ENCODE measurements at regions not wholly inside any gene's neighbourhood (a gene's known extent, or its start where the extent isn't known, plus 50 kb on each side); places are given as distances from the start of the nearest gene placed in this dataset.

DNA sequence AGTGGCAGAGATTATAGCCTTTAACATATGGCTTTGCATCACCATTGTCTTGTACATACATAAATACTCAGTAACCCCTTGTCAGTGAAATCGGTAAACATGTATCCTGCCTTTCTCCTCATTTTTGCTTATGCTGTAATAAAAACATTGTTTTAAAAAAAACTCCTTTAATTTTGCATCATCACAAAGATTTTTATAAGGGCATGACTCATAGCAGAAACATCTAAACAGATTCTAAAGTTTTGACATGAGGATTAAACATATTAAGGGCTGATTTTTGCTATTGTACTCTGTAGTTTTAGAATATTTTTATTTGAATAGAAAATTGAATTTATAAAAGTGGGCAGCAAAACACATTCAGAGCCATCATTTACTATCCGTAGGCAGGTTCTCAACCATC, 275.9 kb downstream of the ZIC4 start:
- 77 to 100% methylated on average over 1 to 2 of the region's 2 CpGs for WGBS, 2 experiments
- no peaks in the 10 kb centered on the region for H3K36me3 ChIP-seq (ENCODE audit: control insufficient read depth, insufficient read depth, low read length)
- H3K27ac ChIP-seq (ENCODE audit: insufficient read depth, low read depth, low read length, poor library complexity, severe bottlenecking), result no peak overlapping the region

DNA sequence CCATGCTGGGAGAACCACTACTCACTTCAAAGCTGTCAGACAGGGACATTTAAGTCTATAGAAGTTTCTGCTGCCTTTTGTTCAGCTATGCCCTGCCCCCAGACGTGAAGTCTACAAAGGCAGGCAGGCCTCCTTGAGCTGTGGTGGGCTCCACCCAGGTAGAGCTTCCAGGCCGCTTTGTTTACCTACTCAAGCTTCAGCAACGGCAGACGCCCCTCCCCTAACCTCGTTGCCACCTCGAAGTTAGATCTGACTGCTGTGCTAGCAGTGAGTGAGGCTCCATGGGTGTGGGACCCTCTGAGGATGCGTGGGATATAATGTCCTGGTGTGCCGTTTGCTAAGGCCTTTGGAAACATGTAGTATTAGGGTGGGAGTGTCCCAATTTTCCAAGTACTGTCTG, 276.7 kb downstream of the ZIC4 start:
- Histone ChIP-seq H3K27ac (ENCODE audit: insufficient read depth, low read depth, low read length, poor library complexity, severe bottlenecking) (no peak overlapping the region), H3K9me3 (ENCODE audit: control insufficient read depth, low read length) (no peaks in the 10 kb centered on the region), H3K27me3 (ENCODE audit: control insufficient read depth, insufficient read depth, low read length, poor library complexity, severe bottlenecking) (no peaks in the 10 kb centered on the region), H3K4me3 (ENCODE audit: insufficient read depth, low read depth, low read length) (no peak overlapping the region), H3K36me3 (ENCODE audit: control insufficient read depth, insufficient read depth, low read length) (no peaks in the 10 kb centered on the region), H3K4me1 (ENCODE audit: control insufficient read depth, insufficient read depth, low read length) (no peaks in the 10 kb centered on the region)
- WGBS, 2 experiments, result 91 to 95% methylated on average over 8 of the region's 8 CpGs

More for the DNA sequence above, 275.9 kb downstream of the ZIC4 start:
- H3K4me1 ChIP-seq (ENCODE audit: control insufficient read depth, insufficient read depth, low read length), result no peaks in the 10 kb centered on the region
- no peaks in the 10 kb centered on the region for H3K9me3 ChIP-seq (ENCODE audit: control insufficient read depth, low read length)
- H3K4me3 ChIP-seq (ENCODE audit: insufficient read depth, low read depth, low read length), result no peak overlapping the region
- H3K27me3 ChIP-seq (ENCODE audit: control insufficient read depth, insufficient read depth, low read length, poor library complexity, severe bottlenecking), result no peaks in the 10 kb centered on the region

GRCh38 chr3:147122350-147122749, 284.0 kb downstream of the ZIC4 start:
- no peaks in the 10 kb centered on the region for H3K4me1 ChIP-seq (ENCODE audit: control insufficient read depth, insufficient read depth, low read length)
- H3K36me3 ChIP-seq (ENCODE audit: control insufficient read depth, insufficient read depth, low read length), result no peaks in the 10 kb centered on the region
- no peak overlapping the region for H3K27ac ChIP-seq (ENCODE audit: insufficient read depth, low read depth, low read length, poor library complexity, severe bottlenecking)
- H3K27me3 ChIP-seq (ENCODE audit: control insufficient read depth, insufficient read depth, low read length, poor library complexity, severe bottlenecking), result no peaks in the 10 kb centered on the region
- 85 to 88% methylated on average over 1 of the region's 1 CpG for WGBS, 2 experiments
- no peak overlapping the region for H3K4me3 ChIP-seq (ENCODE audit: insufficient read depth, low read depth, low read length)
- H3K9me3 ChIP-seq (ENCODE audit: control insufficient read depth, low read length), result no peaks in the 10 kb centered on the region

GRCh38 chr3:147119989-147120388, 286.4 kb downstream of the ZIC4 start:
- H3K4me3 ChIP-seq (ENCODE audit: insufficient read depth, low read depth, low read length), result no peak overlapping the region
- H3K4me1 ChIP-seq (ENCODE audit: control insufficient read depth, insufficient read depth, low read length), result no peaks in the 10 kb centered on the region
- H3K27me3 ChIP-seq (ENCODE audit: control insufficient read depth, insufficient read depth, low read length, poor library complexity, severe bottlenecking), result no peaks in the 10 kb centered on the region
- no peaks in the 10 kb centered on the region for H3K36me3 ChIP-seq (ENCODE audit: control insufficient read depth, insufficient read depth, low read length)
- H3K27ac ChIP-seq (ENCODE audit: insufficient read depth, low read depth, low read length, poor library complexity, severe bottlenecking), result no peak overlapping the region
- 59% methylated on average over 3 of the region's 4 CpGs; no CpG with 5 or more reads in 1 of the 2 experiments for WGBS, 2 experiments
- no peaks in the 10 kb centered on the region for H3K9me3 ChIP-seq (ENCODE audit: control insufficient read depth, low read length)

- WGBS, 2 experiments, result 88 to 96% methylated on average over 3 of the region's 3 CpGs
- Histone ChIP-seq H3K27me3 (ENCODE audit: control insufficient read depth, insufficient read depth, low read length, poor library complexity, severe bottlenecking) (no peaks in the 10 kb centered on the region), H3K4me1 (ENCODE audit: control insufficient read depth, insufficient read depth, low read length) (no peaks in the 10 kb centered on the region), H3K4me3 (ENCODE audit: insufficient read depth, low read depth, low read length) (no peak overlapping the region), H3K9me3 (ENCODE audit: control insufficient read depth, low read length) (no peaks in the 10 kb centered on the region), H3K36me3 (ENCODE audit: control insufficient read depth, insufficient read depth, low read length) (no peaks in the 10 kb centered on the region), H3K27ac (ENCODE audit: insufficient read depth, low read depth, low read length, poor library complexity, severe bottlenecking) (no peak overlapping the region)
Measured at GRCh38 chr3:147119346-147119745, 287.0 kb downstream of the ZIC4 start.

DNA sequence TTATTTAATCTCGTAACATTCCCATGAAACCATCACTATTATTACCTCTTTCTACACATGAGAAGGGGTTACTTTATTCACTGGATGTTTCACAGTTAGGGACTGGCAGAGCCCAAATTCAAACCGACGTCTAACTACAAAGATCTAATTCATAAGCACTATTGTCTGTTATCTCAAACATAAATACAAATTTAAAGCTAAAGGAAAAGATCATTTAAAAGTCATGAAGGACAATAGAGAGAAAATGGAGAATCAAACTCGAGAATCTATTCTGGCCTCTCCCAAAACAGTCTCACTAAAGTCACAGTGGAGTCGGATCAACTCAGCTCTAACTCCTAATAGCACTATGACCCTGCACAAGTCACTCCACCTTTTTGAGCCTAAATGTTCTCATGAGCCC, 287.7 kb downstream of the ZIC4 start:
- Histone ChIP-seq H3K4me1 (ENCODE audit: control insufficient read depth, insufficient read depth, low read length) (no peaks in the 10 kb centered on the region), H3K27me3 (ENCODE audit: control insufficient read depth, insufficient read depth, low read length, poor library complexity, severe bottlenecking) (no peaks in the 10 kb centered on the region), H3K4me3 (ENCODE audit: insufficient read depth, low read depth, low read length) (no peak overlapping the region), H3K36me3 (ENCODE audit: control insufficient read depth, insufficient read depth, low read length) (no peaks in the 10 kb centered on the region), H3K9me3 (ENCODE audit: control insufficient read depth, low read length) (no peaks in the 10 kb centered on the region), H3K27ac (ENCODE audit: insufficient read depth, low read depth, low read length, poor library complexity, severe bottlenecking) (no peak overlapping the region)
- 81 to 90% methylated on average over 3 to 5 of the region's 5 CpGs for WGBS, 2 experiments

DNA sequence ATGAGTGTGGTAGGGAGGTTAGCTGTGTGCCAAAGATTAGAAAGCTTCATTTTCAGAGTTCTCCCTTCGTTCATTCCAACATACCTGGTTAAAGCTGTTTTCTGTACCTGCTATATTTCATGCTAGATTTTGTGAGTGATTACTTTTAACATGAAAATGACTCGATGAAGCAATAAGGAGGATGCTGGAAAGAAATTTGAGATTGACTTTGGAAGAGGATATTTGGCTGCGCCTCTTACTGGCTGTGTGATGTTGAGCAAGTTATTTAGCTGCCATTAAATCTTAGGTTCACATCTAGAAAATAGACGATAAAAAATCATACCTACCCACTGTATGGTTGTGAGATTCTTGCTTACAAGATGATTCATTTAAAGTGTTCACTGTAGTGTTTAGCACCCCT, 288.7 kb downstream of the ZIC4 start:
- Histone ChIP-seq H3K27ac (ENCODE audit: insufficient read depth, low read depth, low read length, poor library complexity, severe bottlenecking) (no peak overlapping the region), H3K4me1 (ENCODE audit: control insufficient read depth, insufficient read depth, low read length) (no peaks in the 10 kb centered on the region), H3K4me3 (ENCODE audit: insufficient read depth, low read depth, low read length) (no peak overlapping the region), H3K9me3 (ENCODE audit: control insufficient read depth, low read length) (no peaks in the 10 kb centered on the region), H3K27me3 (ENCODE audit: control insufficient read depth, insufficient read depth, low read length, poor library complexity, severe bottlenecking) (no peaks in the 10 kb centered on the region), H3K36me3 (ENCODE audit: control insufficient read depth, insufficient read depth, low read length) (no peaks in the 10 kb centered on the region)
- WGBS, 2 experiments, result 83 to 95% methylated on average over 2 to 4 of the region's 4 CpGs

DNA sequence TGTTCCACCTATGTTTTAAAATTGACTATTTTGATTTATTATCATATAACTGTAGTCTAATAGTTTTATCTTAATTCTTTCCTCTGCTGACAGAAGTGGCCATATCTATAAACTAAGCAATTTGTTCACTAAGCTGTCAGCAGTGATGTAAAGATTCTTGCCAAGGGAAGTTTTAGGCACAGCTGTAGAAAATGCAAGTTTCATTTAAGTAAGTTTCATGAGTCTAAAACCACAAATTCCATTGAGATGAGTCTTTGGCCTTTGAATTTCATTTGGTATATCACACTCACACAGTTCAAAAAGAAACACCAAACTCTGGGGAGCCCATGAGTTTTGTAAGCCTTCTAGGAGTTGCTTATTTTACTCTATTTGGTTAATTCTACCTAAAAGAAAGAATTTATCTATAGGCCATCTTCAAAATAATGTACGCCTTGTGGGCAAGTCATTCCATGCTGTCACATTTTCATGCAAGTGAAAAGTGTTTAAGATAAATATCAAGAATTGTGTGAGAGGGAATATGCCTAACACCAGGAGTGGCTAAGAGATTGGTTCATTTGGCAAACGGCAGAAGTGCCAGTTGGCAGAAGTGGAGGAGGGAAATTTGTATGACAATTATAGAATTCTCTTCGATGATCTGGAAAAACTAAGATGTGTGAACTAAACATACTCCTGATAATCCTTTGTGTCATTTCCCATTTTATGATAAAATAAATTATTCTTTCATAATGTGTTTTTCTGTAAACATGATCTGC, 292.9 kb downstream of the ZIC4 start:
- no peaks in the 10 kb centered on the region for H3K27me3 ChIP-seq (ENCODE audit: control insufficient read depth, insufficient read depth, low read length, poor library complexity, severe bottlenecking)
- H3K36me3 ChIP-seq (ENCODE audit: control insufficient read depth, insufficient read depth, low read length), result no peaks in the 10 kb centered on the region
- no peaks in the 10 kb centered on the region for H3K4me1 ChIP-seq (ENCODE audit: control insufficient read depth, insufficient read depth, low read length)
- H3K4me3 ChIP-seq (ENCODE audit: insufficient read depth, low read depth, low read length), result no peak overlapping the region
- H3K9me3 ChIP-seq (ENCODE audit: control insufficient read depth, low read length), result no peaks in the 10 kb centered on the region
- 88 to 97% methylated on average over 2 to 3 of the region's 3 CpGs for WGBS, 2 experiments
- no peak overlapping the region for H3K27ac ChIP-seq (ENCODE audit: insufficient read depth, low read depth, low read length, poor library complexity, severe bottlenecking)

- H3K4me3 ChIP-seq (ENCODE audit: insufficient read depth, low read depth, low read length), result no peak overlapping the region
- H3K9me3 ChIP-seq (ENCODE audit: control insufficient read depth, low read length), result no peaks in the 10 kb centered on the region
Measured at GRCh38 chr3:147099076-147099475, 307.3 kb downstream of the ZIC4 start.

DNA sequence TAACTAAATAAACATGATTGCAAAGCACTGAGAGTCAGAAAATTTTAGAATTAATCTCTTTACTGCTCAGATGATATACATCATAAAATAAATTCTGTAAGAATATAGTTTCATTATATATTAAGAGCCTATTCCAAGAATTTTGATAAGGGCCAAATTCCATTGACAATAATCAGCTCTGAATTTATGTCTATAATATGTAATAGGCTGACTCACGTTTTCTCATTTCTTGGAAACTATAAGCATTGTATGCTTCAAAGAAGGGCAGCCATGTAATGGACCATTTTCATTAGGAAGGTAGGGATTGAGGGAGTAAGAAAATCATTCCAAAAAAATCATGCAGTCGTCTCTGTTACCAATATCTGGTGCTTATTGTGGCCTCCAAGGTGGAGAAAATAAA, 315.9 kb downstream of the ZIC4 start:
- Histone ChIP-seq H3K27ac (ENCODE audit: insufficient read depth, low read depth, low read length, poor library complexity, severe bottlenecking) (no peak overlapping the region), H3K4me3 (ENCODE audit: insufficient read depth, low read depth, low read length) (no peak overlapping the region), H3K9me3 (ENCODE audit: control insufficient read depth, low read length) (no peaks in the 10 kb centered on the region), H3K27me3 (ENCODE audit: control insufficient read depth, insufficient read depth, low read length, poor library complexity, severe bottlenecking) (no peaks in the 10 kb centered on the region), H3K36me3 (ENCODE audit: control insufficient read depth, insufficient read depth, low read length) (no peaks in the 10 kb centered on the region), H3K4me1 (ENCODE audit: control insufficient read depth, insufficient read depth, low read length) (no peaks in the 10 kb centered on the region)
- 88 to 90% methylated on average over 1 to 2 of the region's 2 CpGs for WGBS, 2 experiments

More at GRCh38 chr3:147099076-147099475, 307.3 kb downstream of the ZIC4 start:
- no peaks in the 10 kb centered on the region for H3K4me1 ChIP-seq (ENCODE audit: control insufficient read depth, insufficient read depth, low read length)
- WGBS, 2 experiments, result 94 to 100% methylated on average over 3 of the region's 3 CpGs
- H3K36me3 ChIP-seq (ENCODE audit: control insufficient read depth, insufficient read depth, low read length), result no peaks in the 10 kb centered on the region
- H3K27ac ChIP-seq (ENCODE audit: insufficient read depth, low read depth, low read length, poor library complexity, severe bottlenecking), result no peak overlapping the region
- no peaks in the 10 kb centered on the region for H3K27me3 ChIP-seq (ENCODE audit: control insufficient read depth, insufficient read depth, low read length, poor library complexity, severe bottlenecking)

All from ectodermal cell (in vitro differentiated cells).